MM.1S (cell line): ENCODE measurements at regions not wholly inside any gene's neighbourhood (a gene's known extent, or its start where the extent isn't known, plus 50 kb on each side); places are given as distances from the start of the nearest gene placed in this dataset.

Source experiments
- CTCF ChIP-seq: fragments of 300-600 bp; sonication (generic); IDR thresholded peaks from 2 replicates; pipeline ENCODE4 v1.5.1; 2016; ENCODE audit warnings: antibody characterized with exemption, low read length, mixed read lengths
- EZH2 ChIP-seq: fragments of 300-600 bp; sonication (generic); optimal IDR thresholded peaks from 2 replicates; pipeline ENCODE3; 2017; ENCODE audit warnings: low read depth, mild to moderate bottlenecking, antibody characterized with exemption, low read length, mixed read lengths
- EZH2phosphoT487 ChIP-seq: fragments of 300-600 bp; sonication (generic); IDR thresholded peaks from 2 replicates; pipeline ENCODE4 v1.6.1; 2018; ENCODE audit warnings: antibody characterized with exemption, low read length

GRCh38 chr12:124231980-124232653 lies 62.8 kb upstream of the RFLNA start:
- TF ChIP-seq EZH2 (no peak), CTCF (no peak), EZH2phosphoT487 (no peak)
